HG02763 (cell line): ENCODE measurements at regions not wholly inside any gene's neighbourhood (a gene's known extent, or its start where the extent isn't known, plus 50 kb on each side); places are given as distances from the start of the nearest gene placed in this dataset.
A peak's percentile ranks its signal among the peaks of the same experiment; 100 is the strongest.
"Not testable (repeated sequence)": the region's sequence is repeated elsewhere in the genome, so short reads cannot be mapped to it uniquely, and the experiment has no call there.

Experiments used
- ATAC-seq: cut with Tn5 transposase; IDR thresholded peaks from one replicate; pipeline ENCODE4 v1.9.1; 2021; ENCODE audit warnings: mild to moderate bottlenecking, moderate library complexity; ENCODE audit not compliant: unreplicated experiment

DNA sequence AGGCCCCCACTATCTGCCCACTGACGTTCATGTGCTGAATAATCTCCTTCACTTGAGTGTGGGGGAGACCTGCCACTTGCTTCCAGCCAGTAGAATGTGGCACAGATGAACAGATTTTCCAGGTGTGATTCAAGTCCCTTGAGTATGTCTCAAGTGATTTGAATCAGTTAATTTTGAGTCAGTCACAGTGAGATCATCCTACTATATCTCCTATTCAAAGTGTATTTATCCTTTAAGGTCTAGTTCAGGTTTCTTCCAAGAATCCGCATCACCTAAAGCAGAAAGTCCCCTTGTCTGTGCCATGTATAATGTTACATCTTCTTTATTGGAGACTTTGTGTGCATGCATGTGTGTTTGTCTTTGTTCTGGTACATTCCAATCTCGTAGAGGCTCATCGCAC, 208.3 kb upstream of the DAB2 start:
- ATAC-seq: no peak

DNA sequence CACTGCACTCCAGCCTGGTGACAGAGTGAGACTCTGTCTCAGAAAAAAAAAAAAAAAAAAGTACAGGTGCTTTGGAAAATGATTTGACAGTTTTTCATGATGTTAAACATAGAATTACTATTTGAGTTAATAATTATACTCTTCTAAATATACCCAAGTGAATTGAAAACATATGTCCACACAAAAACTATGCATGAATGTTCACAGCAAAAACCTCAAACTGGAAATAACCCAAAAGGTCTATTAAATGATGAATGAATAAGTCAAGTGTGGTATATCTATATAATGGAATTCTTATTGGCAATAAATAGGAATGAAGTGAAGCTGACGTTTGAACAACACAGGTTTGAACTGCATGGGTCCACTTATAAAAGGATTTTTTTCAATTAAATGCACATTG, 207.2 kb upstream of the DAB2 start:
- no peak for ATAC-seq

DNA sequence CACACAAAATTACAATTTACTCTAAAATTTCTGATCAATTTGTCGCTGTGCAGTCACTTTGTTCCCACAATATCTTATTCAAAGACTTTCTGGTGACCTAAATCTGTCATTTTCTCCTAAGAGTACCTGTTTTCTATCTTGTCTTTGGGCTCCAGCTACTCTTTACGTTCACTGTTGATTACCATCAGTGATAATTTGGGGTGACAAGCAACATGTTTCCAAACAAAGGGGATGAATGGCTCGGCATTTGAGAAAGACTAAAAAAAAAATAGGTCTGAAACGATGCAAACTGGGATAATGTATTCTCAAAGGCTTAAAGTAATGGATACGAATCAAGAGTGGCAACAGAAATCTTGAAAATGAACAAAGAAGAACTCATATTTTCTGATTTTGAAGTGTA, 205.2 kb upstream of the DAB2 start:
- no peak for ATAC-seq

DNA sequence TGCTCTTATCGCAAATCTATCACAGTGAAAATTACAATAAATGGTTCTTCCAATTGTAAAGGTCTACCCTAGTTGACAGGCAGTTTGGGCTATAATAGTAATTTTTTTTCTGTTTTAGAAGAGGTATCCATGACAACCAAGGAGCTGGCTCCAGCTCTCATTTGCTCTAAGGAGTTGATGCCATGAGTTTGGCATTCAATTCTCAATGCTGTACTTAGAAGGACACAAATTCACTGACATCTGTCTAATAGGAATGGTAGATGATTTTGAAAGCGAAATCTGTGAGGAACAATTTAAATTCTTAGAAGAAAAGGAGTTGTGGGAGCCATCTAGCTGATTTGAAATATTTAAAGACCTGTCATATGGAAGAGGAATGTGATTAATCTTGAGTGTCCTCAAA, 203.6 kb upstream of the DAB2 start:
- ATAC-seq: no peak

DNA sequence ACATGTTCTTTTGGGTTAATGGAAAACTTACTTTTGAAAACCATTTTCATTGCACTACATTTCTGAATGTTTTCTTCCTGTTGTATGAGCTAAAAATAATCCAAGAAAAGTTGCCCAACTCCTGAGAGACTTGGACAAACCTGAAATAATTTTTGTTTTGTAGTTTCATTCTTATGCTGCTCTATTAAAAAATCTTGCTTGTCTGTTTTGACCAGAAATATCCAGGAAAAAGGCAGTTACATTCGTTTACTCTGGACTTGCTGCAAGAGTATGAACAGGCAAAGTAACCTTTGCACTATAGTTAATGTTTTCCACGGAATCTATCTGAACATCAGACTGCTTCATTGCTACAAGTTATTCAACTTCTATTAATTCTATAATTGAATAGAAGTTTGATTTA, 200.1 kb upstream of the DAB2 start:
- no peak for ATAC-seq

DNA sequence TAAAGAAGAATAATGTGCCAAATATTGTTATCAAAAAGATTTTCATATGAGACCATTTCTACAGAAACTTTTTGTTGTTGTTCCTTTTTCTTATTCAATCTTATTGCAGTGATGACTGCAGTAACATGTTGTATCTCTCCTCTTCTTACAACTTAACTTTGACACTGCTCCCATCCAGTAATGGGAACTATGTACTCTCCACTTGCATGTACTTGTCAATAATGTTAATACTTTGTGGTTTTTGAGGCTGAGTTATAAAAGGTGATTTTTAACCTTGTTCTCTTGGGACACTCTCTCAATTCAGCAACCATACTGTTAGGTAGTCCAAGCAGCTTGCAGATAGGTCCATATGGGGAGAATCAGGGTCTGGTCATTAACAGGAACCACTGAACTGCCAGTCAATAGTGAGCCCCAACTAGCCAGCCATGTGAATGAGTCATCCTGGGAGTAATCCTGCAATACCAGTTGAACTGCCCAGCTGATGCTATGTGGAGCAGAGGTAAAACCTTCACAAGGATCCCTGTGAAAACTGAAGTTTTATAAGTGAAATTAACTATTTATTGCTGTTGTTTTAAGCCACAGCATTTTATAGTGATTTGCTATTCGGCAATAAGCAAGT, 199.6 kb upstream of the DAB2 start:
- ATAC-seq: peak; percentile 63

DNA sequence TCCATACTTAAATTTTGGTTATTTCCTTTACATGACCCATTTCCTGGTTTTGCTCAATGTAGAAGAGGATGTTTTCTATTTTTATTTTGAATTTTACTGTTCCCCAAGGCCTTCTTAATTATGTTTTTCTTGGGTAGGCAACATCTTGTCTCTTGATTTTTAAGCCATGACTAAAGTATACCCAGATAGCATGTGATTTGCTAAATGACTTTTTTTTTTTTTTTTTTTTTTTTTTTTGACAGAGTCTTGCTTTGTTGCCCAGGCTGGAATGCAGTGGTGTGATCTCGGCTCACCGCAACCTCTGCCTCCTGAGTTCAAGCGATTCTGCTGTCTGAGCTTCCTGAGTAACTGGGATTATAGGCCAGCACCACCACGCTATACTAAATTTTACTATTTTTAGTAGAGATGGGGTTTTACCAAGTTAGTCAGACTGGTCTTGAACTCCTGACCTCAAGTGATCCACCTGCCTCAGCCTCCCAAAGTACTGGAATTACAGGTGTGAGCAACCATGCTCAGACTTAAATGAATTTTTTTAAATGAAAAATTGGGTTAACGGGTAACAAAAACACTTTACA, 198.6 kb upstream of the DAB2 start:
- ATAC-seq: no peak

DNA sequence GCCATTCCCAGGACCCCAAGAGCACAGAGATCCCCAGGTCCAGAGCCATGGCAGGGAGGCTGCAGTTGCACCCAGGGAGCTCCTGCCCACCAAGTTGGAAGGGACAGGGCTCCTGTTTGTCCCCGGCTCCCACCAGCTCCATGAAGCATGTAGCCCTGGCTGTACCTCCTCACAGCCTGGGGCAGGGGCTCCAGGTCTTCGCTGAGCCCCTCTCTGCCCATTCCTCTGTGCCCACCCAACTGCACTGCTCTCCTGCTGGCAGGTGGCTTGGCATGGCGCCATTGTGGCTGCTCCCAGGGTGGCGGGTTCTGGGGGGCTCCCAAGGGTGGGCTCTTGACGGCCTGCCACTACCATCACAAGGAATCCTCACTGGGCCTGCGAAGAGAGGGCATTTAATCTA, 197.5 kb upstream of the DAB2 start:
- ATAC-seq: no peak

DNA sequence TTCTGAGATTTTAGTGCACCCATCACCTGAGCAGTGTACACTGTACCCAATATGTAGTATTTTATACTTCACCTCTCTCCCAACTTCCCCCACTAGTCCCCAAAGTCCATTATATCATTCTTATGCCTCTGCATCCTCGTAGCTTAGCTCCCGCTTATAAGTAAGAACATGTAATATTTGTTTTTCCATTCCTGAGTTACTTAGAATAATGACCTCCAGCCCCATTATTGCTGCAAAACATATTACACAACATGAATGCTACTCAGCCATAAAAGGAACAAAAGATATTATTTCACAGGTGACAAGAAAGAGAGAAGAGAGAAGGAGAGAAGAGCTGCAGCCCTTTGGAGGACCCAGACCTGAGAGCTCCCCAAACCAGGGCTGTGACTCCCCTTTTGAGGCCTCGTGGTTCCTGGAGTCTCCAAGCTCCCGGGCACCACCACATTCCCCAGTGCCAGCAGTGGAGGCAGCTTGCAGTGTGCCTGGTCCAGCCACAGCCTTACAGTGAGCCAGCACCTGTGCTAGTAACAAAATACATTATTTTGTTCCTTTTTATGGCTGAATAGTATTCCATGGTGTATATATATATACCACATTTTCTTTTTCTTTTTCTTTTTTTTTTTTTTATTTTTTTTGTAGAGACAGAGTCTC, 194.5 kb upstream of the DAB2 start:
- no peak for ATAC-seq

DNA sequence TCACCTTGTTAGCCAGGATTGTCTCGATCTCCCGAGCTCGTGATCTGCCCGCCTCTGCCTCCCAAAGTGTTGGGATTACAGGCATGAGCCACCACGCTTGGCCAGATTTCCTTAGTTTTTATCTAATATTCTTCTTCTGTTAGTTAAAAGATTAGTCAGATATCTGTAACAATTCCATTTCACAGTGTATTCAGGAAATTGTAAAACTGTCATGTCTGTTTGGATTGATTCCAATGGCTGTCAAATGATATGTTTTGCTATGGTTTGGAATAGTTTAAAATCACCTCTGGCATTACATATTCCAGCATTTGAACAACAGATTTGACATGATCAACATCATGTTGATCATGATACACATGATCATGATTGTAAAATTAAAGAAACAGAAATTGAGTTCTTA, 193.6 kb upstream of the DAB2 start:
- ATAC-seq: no peak

DNA sequence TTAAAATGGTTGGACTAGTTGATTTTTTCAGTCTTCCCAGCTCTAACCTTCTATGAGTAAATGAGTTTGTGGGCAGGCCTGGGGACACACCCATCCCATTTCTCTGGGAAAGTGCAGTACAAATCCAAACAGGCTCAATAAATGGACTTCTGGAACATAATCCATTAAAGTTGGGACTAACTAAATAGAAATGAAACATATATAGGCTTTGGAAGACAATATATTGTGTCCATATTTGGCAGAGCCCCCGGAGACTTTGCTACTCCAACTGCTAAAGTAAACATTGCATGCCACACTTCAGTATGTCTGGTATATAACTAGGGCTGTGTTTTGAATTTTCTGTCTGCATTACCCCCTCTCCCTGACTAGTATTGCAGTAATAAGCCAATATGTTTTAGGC, 191.4 kb upstream of the DAB2 start:
- no peak for ATAC-seq

DNA sequence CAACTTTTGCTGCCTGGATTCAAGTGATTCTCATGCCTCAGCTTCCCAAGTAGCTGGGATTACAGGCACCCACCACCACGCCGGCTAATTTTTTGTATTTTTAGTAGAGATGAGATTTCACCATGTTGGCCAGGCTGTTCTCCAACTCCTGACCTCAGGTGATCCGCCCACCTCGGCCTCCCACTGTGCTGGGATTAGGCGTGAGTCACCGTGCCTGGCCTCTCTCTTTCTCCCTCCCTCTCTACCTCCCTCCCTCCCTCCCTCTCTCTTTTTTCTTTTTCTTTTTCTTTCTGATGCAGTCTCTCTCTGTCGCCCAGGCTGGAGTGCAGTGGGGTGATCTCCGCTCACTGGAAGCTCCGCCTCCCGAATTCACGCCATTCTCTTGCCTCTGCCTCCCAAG, 186.3 kb upstream of the DAB2 start:
- not testable (repeated sequence) for ATAC-seq

DNA sequence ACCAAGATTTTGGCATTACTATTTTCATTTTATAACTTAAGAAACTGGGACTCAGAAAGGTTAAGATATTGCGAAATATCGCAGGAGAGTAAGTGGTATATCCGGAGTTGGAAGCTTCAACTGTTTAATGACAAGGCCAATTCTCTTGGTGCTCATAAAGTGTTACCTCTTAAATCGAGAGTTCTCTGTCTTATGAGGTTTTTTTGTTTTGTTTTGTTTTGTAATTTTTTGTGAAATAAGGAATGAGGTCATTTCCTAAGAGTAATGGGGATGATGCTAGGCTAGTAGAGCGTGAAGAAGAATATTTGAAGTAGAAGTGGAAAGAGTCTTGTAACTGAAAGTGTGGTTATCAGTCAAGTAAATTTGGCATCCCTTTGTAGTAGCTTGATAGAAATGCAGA, 183.2 kb upstream of the DAB2 start:
- no peak for ATAC-seq

DNA sequence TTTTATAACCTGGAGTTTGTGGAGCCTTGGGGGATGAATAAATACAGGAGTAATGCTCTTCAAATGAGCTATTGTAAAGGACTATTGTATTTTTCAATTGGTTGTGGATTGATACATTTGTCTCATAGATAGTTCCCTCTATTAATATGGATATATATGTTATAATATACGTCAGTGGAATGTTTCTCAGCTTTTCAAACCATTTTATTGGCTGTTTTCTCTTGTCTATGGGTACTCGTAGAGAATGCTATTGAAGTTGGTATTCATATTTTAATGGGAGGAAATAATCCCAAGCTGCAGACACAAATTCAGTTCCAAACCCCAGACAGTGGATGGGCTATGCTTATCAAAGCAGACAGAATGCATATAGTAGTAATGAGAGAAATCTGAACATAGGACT, 181.8 kb upstream of the DAB2 start:
- no peak for ATAC-seq

DNA sequence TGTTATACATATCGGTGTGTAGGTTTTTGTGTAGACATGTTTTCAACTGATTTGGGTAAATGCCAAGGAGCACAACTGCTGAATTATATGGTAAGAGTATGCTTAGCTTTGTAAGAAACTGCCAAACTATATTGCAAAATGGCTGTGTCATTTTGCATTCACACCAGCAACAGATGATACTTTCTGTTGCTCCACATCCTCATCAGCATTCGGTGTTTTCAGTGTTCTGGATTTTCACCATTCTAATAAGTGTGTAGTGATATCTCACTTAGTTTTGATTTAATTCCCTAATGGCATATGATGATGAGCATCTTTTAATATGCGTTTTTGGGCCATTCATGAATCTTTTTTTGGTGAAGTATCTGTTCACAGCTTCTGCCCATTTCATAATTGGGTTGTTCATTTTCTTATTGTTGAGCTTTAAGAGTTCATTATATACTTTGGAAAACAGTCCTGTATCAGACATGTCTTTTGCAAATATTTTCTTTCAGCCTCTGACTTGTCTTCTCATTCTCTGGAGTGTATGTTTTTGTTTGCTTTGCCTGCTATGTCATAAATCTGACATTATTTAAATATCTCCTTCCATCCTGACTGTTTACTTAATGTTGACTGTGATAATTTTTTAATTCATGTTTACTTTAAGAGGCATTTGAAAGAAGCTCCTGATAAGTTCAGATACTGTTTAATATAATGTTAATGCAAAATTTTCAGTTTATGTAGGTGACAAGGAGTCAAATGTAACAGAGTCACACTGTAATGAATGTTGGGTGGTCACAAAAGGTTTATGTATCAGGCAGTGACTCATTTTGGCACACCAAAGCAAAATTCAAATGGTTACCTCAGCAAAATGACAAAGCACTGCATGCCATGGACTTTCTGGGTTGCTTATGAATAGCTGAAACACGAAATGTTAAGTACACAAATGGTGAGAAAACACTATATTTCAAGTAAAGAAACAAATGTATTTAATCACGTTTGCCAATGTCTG, 181.1 kb upstream of the DAB2 start:
- ATAC-seq: no peak

DNA sequence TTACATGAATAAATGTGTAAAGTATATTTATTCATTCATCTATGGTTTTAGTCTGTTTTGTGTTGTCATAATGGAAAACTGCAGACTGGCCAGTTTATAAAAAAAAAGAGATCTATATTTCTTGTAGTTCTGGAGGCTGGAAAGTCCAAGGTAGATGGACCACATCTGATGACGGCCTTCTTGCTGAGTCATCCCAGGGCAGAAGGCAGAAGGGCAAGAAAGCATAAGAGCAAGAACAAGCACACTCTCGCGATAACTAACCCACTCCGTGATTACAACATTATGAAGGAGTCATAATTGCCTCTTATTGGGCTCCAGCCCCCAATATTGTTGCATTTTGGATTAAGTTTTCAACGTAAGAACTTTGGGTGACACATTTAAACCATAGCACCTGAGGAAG, 180.4 kb upstream of the DAB2 start:
- no peak for ATAC-seq

DNA sequence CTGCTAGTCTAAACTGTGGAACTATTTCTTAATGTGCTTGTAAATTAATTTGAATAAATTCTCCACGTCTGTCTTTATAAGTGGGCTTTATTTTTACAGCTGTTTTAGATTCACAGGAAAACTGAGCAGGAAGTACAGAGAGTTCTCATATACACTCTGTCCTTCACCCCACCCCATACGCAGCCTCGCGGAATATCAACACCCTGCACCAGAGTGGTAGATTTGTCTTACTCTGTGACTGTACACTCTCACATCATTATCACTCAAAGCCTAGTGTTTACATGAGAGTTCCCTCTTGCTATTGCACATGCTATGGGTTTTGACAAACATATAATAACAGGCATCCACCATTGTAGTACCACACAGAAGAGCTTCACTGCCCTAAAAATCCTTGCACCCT, 179.7 kb upstream of the DAB2 start:
- no peak for ATAC-seq

DNA sequence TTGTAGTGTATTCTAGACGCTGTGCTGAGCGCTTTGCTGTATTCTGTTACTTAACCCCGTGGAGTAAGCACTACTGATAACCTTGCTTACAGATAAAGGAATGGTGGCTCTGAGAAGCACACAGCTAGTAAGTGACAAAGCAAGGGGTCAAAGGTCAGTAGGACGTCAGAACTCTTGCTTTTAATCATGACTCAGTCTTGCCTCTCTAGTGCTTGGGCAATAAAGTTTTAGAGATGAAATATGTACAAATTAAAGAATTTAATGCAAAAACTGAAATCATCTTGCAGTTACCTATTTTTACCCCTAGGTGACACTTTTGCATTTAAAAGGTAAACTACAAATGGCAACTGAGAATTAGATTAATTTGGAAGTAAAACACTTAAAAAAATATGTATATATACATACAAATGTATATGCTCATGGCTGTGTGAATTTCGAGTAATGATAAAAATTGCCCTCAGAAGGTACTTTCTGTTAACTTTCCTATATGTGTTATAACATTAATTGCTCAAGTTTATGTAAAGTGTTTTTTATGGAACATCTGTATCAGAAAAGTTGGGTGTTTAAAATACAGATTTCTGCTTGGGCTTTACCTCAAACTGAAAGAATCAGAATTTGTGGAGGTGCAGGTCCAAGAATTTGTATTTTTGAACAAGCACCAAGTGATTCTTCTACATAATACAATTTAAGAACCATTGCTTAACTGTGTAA, 175.1 kb upstream of the DAB2 start:
- no peak for ATAC-seq

DNA sequence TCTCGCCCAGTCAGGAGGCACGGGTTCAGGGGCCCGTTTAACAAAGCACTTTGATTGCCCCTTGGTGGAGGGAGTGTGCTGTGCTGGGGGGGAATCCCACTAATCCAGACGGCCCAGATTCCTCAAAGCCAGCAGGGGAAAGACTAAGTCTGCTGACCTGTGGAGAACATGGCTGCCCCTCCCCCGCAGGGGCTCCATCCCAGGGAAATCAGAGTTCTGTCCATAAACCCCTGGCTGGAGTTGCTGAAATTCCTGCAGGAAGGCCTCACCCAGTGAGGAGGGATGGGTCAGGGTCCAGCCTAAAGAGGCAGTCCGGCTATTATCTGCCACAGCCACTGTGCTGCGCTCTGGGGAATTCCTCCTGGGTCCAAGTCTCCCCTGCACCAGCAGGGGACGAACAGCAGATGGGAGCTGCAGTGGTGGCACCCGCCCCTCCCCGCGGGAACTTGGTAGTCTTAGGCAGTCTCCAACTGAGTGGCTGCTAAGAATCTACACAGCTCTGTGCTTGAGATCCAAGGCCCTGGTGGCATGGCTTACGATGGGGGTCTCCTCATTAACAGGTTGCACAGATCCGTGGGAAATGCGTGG, 174.0 kb upstream of the DAB2 start:
- ATAC-seq: no peak

DNA sequence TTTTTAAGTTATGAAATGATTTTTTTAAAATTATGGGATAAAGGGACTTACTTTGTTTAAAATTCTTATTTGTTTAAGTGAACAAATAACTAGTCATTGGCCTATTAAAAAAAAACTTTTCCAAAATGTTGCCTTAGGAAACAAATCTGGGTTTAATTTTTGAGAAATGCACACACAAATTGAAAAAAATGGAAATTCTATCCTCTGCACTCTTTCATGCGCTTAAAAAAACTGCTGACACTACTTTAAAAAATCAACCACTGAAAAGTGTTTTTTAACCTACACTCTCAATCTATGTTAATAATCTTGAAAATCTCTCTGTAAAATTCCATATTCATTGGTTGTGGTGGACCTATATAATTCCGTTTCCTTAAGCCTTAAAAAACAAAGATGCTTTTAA, 163.4 kb upstream of the DAB2 start:
- ATAC-seq: no peak

DNA sequence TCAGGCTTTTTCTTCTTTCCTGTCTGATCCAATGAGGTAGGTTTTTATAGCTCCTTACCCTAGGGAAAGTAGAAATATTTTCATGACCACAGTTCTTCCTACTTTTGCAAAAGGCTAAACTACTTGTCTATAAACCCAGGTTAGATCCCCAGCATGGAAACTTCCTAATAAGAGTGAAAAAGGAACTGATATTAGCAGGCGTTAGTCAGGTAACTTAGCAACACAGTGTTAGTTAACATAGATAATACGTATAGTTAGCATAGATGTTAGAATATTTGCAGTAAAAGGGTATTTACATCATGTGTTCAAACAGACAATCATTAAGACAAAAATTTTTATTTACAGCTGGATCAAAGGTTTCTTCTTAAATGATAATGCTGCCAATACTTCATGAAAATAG, 162.9 kb upstream of the DAB2 start:
- ATAC-seq: no peak
